SH-SY5Y (cell line): ENCODE measurements at regions not wholly inside any gene's neighbourhood (a gene's known extent, or its start where the extent isn't known, plus 50 kb on each side); places are given as distances from the start of the nearest gene placed in this dataset.

Source experiments
- GATA2 ChIP-seq: IDR thresholded peaks from 2 replicates; pipeline ENCODE4 v1.6.1; 2011; ENCODE audit warnings: mild to moderate bottlenecking, low read depth, low read length
- GATA3 ChIP-seq: IDR thresholded peaks from 2 replicates; pipeline ENCODE4 v1.6.1; 2011; ENCODE audit warnings: low read depth, mild to moderate bottlenecking, low read length, moderate library complexity

DNA sequence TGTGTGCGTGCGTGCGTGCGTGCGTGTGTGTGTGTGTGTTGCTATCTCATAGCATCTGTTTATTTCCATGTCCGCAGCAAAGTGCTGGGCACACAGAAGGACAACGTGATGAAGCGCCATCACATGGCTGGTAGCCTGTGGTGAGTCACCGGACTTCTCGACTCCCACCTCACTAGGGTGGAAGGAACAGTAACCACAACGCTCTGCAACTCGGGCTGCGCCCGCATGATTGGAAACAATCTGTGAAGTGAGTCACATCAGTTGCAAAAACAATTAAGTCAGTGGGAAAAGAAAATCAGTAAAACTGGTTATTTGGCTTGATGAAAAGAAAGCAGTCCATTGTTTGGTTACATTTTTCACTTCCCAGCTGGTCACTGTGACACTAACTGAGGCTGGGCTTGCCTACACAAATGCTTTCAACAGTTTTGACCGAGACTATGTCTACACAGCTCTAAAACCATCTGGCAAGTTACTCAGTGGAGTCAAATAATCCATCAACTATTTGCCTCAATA, 437.3 kb upstream of the CADM1 start:
- TF ChIP-seq GATA2 (no peak), GATA3 (no peak)
